Neural cell (in vitro differentiated cells): ENCODE measurements at regions not wholly inside any gene's neighbourhood (a gene's known extent, or its start where the extent isn't known, plus 50 kb on each side); places are given as distances from the start of the nearest gene placed in this dataset.

Source experiments
- H2AFZ ChIP-seq: fragments of 200-600, 300-800 bp; sonication (generic), shearing (Covaris generic); 2 replicates; pipeline ENCODE4 v1.6.0; 2014; ENCODE audit warnings: low read depth, mild to moderate bottlenecking, antibody characterized with exemption, low read length, moderate library complexity
- H3F3A ChIP-seq: fragments of 200-600 bp; shearing (Covaris generic); 2 replicates; pipeline ENCODE4 v1.6.1; 2016; ENCODE audit warnings: mild to moderate bottlenecking, moderate library complexity, mixed read lengths, antibody characterized with exemption, low read length; ENCODE audit not compliant: insufficient read depth, poor library complexity, severe bottlenecking
- H3K27ac ChIP-seq: fragments of 200-600, 300-800 bp; sonication (generic), shearing (Covaris generic); 2 replicates; pipeline ENCODE4 v1.5.1; 2014; ENCODE audit warnings: mild to moderate bottlenecking, low read length, moderate library complexity
- H3K27me3 ChIP-seq: fragments of 300-800, 200-600 bp; sonication (generic), shearing (Covaris generic); 2 replicates; pipeline ENCODE4 v1.6.0; 2014; ENCODE audit warnings: mild to moderate bottlenecking, low read depth, low read length, moderate library complexity; ENCODE audit not compliant: insufficient read depth
- H3K36me3 ChIP-seq: fragments of 300-800, 200-600 bp; sonication (generic), shearing (Covaris generic); 2 replicates; pipeline ENCODE4 v1.5.1; 2014; ENCODE audit warnings: mild to moderate bottlenecking, antibody characterized with exemption, low read length, moderate library complexity; ENCODE audit not compliant: insufficient read depth
- H3K4me2 ChIP-seq: fragments of 300-800, 200-600 bp; sonication (generic), shearing (Covaris generic); 2 replicates; pipeline ENCODE4 v1.6.0; 2014; ENCODE audit warnings: mild to moderate bottlenecking, low read length
- H3K4me3 ChIP-seq: fragments of 300-800, 200-600 bp; sonication (generic), shearing (Covaris generic); 2 replicates; pipeline ENCODE4 v1.5.1; 2014; ENCODE audit warnings: mild to moderate bottlenecking, low read length, moderate library complexity
- H3K79me2 ChIP-seq: fragments of 200-600 bp; shearing (Covaris generic); replicated peaks from 2 replicates; pipeline ENCODE4 v1.6.0; 2014; ENCODE audit warnings: mild to moderate bottlenecking, low read length, moderate library complexity; ENCODE audit not compliant: insufficient read depth
- H3K9ac ChIP-seq: fragments of 300-800, 200-600 bp; sonication (generic), shearing (Covaris generic); 2 replicates; pipeline ENCODE4 v1.6.1; 2016; ENCODE audit warnings: mild to moderate bottlenecking, low read length, mixed read lengths
- H3K9me2 ChIP-seq: fragments of 200-600 bp; shearing (Covaris generic); 2 replicates; pipeline ENCODE4 v1.6.1; 2016; ENCODE audit warnings: mild to moderate bottlenecking, low read length, mixed read lengths; ENCODE audit not compliant: insufficient read depth
- H3K9me3 ChIP-seq: fragments of 200-600, 300-800 bp; sonication (generic), shearing (Covaris generic); 2 replicates; pipeline ENCODE4 v1.6.1; 2016; ENCODE audit warnings: mild to moderate bottlenecking, mixed run types, low read length, moderate library complexity, mixed read lengths
- H4K20me1 ChIP-seq: fragments of 200-600 bp; shearing (Covaris generic); 2 replicates; pipeline ENCODE4 v1.6.1; 2016; ENCODE audit warnings: mild to moderate bottlenecking, mixed run types; ENCODE audit not compliant: insufficient read depth
- CTCF ChIP-seq: fragments of 450-650 bp; IDR thresholded peaks from 2 replicates; pipeline ENCODE4 v1.5.1; 2014; ENCODE audit warnings: antibody characterized with exemption, mild to moderate bottlenecking, moderate library complexity; ENCODE audit not compliant: poor library complexity, severe bottlenecking
- EZH2 ChIP-seq: fragments of 200-600, 300-800 bp; shearing (Covaris generic), sonication (generic); IDR thresholded peaks from 2 replicates; pipeline ENCODE4 v1.6.1; 2014; ENCODE audit warnings: antibody characterized with exemption, low read length, borderline replicate concordance, mild to moderate bottlenecking; ENCODE audit not compliant: insufficient read depth, poor library complexity, severe bottlenecking
- MXI1 ChIP-seq: fragments of 450-650 bp; conservative IDR thresholded peaks from 2 replicates; pipeline ENCODE4 v1.6.1; 2014; ENCODE audit warnings: antibody characterized with exemption, mild to moderate bottlenecking; ENCODE audit not compliant: poor library complexity, severe bottlenecking
- POLR2AphosphoS5 ChIP-seq: IDR thresholded peaks from 2 replicates; pipeline ENCODE4 v1.6.1; 2012
- RAD21 ChIP-seq: fragments of 450-650 bp; conservative IDR thresholded peaks from 2 replicates; pipeline ENCODE4 v1.6.1; 2014; ENCODE audit warnings: antibody characterized with exemption, mild to moderate bottlenecking, moderate library complexity
- REST ChIP-seq: IDR thresholded peaks from 2 replicates; pipeline ENCODE4 v1.6.1; 2012; ENCODE audit warnings: borderline replicate concordance

GRCh38 chr14:28875934-28876571, 109.5 kb downstream of the FOXG1 start:
- peak overlapping the region; percentile 96 for H3K27ac ChIP-seq
- peak overlapping the region; percentile 51 for H3K4me3 ChIP-seq
- TF ChIP-seq CTCF = no peak
- peak; percentile 45 for TF ChIP-seq POLR2AphosphoS5
- peak overlapping the region; percentile 45 for H3K4me2 ChIP-seq
- no peaks in the 10 kb centered on the region for H3K9me2 ChIP-seq
- H3K79me2 ChIP-seq = peaks cover 26% of the 10 kb centered on the region
- H3F3A ChIP-seq = no peaks in the 10 kb centered on the region
- no peak overlapping the region for H2AFZ ChIP-seq
- peak overlapping the region; percentile 56 for H3K9ac ChIP-seq
- no peaks in the 10 kb centered on the region for H3K27me3 ChIP-seq
- H3K36me3 ChIP-seq = no peaks in the 10 kb centered on the region
- no peaks in the 10 kb centered on the region for H3K9me3 ChIP-seq
- no peaks in the 10 kb centered on the region for H4K20me1 ChIP-seq

GRCh38 chr14:28876572-28876945, 110.0 kb downstream of the FOXG1 start:
- Histone ChIP-seq H3K4me2 (peak overlapping the region; percentile 45), H3K4me3 (peak overlapping the region; percentile 51), H4K20me1 (no peaks in the 10 kb centered on the region), H3F3A (no peaks in the 10 kb centered on the region), H3K27me3 (no peaks in the 10 kb centered on the region), H3K9me3 (no peaks in the 10 kb centered on the region), H3K9me2 (no peaks in the 10 kb centered on the region), H3K36me3 (no peaks in the 10 kb centered on the region), H3K27ac (peak overlapping the region; percentile 96), H2AFZ (no peak overlapping the region), H3K79me2 (peaks cover 26% of the 10 kb centered on the region), H3K9ac (peak overlapping the region; percentile 56)
- TF ChIP-seq RAD21 (peak; percentile 15), EZH2 (no peak), POLR2AphosphoS5 (peak; percentile 41)

- peaks cover 26% of the 10 kb centered on the region for H3K79me2 ChIP-seq
- no peaks in the 10 kb centered on the region for H3K9me2 ChIP-seq
- H3K9me3 ChIP-seq = no peaks in the 10 kb centered on the region
- TF ChIP-seq MXI1 (no peak), REST (no peak)
- H3K4me2 ChIP-seq = no peak overlapping the region
- H4K20me1 ChIP-seq = no peaks in the 10 kb centered on the region
- no peaks in the 10 kb centered on the region for H3K36me3 ChIP-seq
- no peaks in the 10 kb centered on the region for H3F3A ChIP-seq
- peak overlapping the region; percentile 96 for H3K27ac ChIP-seq
- no peaks in the 10 kb centered on the region for H3K27me3 ChIP-seq
- no peak overlapping the region for H2AFZ ChIP-seq
- H3K4me3 ChIP-seq = no peak overlapping the region
- no peak overlapping the region for H3K9ac ChIP-seq
These were observed 111.3 kb downstream of the FOXG1 start for GRCh38 chr14:28877923-28878322.
